ENCODE measurements at regions not wholly inside any gene's neighbourhood (a gene's known extent, or its start where the extent isn't known, plus 50 kb on each side); places are given as distances from the start of the nearest gene placed in this dataset.
A peak's percentile ranks its signal among the peaks of the same experiment; 100 is the strongest.

DNA sequence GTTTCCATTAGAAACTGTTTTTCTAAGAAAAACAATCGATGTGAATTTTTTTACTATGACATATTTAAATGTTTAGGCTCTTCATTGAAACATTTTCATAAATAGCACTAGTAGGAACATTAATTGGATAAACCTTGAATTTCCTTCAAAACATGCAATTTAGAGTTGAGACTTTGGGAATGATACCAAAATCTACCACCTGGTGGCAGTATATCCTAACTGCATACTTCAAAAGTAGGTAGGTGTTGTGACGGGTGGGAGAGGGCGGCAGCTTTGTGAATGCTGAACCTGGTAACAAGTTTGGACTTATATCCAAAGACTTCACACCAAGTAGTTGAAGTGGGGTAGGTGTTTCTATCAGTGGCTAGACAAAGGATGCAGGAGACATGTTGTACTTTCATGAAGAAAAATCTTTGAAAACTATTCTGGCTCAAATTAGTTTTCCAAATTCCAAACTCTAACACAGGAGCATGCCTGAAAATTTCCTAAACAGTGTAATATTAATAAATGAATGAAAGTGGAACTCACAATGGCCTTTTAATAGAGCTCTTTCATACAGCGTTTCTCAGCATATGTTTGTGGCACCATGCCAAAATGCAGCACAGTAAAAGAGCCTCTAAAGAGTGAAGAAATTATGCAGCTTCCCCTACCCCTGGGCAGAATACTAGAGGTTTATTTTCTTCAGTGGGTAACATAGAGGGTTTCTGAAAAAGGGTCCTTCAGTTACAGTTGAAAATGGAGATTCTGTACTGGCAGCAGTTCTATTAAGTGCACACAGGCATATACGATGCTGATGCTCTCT is 201.0 kb upstream of the TPK1 start:
- TF ChIP-seq, protein P1, sequence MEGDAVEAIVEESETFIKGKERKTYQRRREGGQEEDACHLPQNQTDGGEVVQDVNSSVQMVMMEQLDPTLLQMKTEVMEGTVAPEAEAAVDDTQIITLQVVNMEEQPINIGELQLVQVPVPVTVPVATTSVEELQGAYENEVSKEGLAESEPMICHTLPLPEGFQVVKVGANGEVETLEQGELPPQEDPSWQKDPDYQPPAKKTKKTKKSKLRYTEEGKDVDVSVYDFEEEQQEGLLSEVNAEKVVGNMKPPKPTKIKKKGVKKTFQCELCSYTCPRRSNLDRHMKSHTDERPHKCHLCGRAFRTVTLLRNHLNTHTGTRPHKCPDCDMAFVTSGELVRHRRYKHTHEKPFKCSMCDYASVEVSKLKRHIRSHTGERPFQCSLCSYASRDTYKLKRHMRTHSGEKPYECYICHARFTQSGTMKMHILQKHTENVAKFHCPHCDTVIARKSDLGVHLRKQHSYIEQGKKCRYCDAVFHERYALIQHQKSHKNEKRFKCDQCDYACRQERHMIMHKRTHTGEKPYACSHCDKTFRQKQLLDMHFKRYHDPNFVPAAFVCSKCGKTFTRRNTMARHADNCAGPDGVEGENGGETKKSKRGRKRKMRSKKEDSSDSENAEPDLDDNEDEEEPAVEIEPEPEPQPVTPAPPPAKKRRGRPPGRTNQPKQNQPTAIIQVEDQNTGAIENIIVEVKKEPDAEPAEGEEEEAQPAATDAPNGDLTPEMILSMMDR (IDR thresholded peaks at IDR 0.05): peak; percentile 42 to 77 (median 57)
- TF ChIP-seq POLR2A (IDR thresholded peaks at IDR 0.05): no peak

All from Peyer's patch (tissue), 4 donors.